Activated naive CD8-positive, alpha-beta T cell treated with anti-CD3 and anti-CD28 coated beads, Interleukin-2, amount 10 ng/mL, durations not matched to agents 7 days and 5 days (primary cell): ENCODE measurements at regions not wholly inside any gene's neighbourhood (a gene's known extent, or its start where the extent isn't known, plus 50 kb on each side); places are given as distances from the start of the nearest gene placed in this dataset.

Experiments used
- ATAC-seq: fragments of 150-1000 bp; cut with Tn5 transposase; one replicate; pipeline ENCODE4 v1.10.0; 2021; ENCODE audit warnings: low read depth, moderate library complexity
- POLR2A ChIA-PET: fragments of 350-600 bp; sonication (Branson Sonifier 250); formaldehyde crosslinking; loops from one replicate; lab custom pipeline; 2021; ENCODE audit warnings: antibody characterized with exemption; lab: Charles Lee
- DNase-seq: peaks from one replicate; pipeline ENCODE4 v3.0.0; 2021
- H3K27ac Mint-ChIP-seq: one replicate; pipeline ENCODE4 v1.8.0; 2022; ENCODE audit warnings: mild to moderate bottlenecking, mixed read lengths
- H3K27me3 Mint-ChIP-seq: one replicate; pipeline ENCODE4 v1.8.0; 2022; ENCODE audit warnings: mild to moderate bottlenecking, moderate library complexity, mixed read lengths
- H3K36me3 Mint-ChIP-seq: one replicate; pipeline ENCODE4 v1.8.0; 2021; ENCODE audit warnings: mild to moderate bottlenecking, mixed read lengths
- H3K4me1 Mint-ChIP-seq: one replicate; pipeline ENCODE4 v1.8.0; 2021; ENCODE audit warnings: mixed read lengths
- H3K4me3 Mint-ChIP-seq: one replicate; pipeline ENCODE4 v1.8.0; 2022; ENCODE audit warnings: mild to moderate bottlenecking, moderate library complexity, mixed read lengths
- H3K9me3 Mint-ChIP-seq: one replicate; pipeline ENCODE4 v1.8.0; 2021; ENCODE audit warnings: mixed read lengths

- H3K27me3 Mint-ChIP-seq: no peaks in the 10 kb centered on the region
- ATAC-seq: no peak
- POLR2A ChIA-PET: no interaction called here
Measured at GRCh38 chr5:18078157-18078556, 443.9 kb downstream of the TAF11L14 start.

GRCh38 chr5:18079831-18080230 lies 445.6 kb downstream of the TAF11L14 start:
- Mint-ChIP-seq H3K4me1 (no peaks in the 10 kb centered on the region), H3K27ac (no peak overlapping the region), H3K9me3 (no peaks in the 10 kb centered on the region), H3K4me3 (no peak overlapping the region), H3K36me3 (no peaks in the 10 kb centered on the region), H3K27me3 (no peaks in the 10 kb centered on the region)
- POLR2A ChIA-PET: no interaction called here
- DNase-seq: no peak
- no peak for ATAC-seq

More at GRCh38 chr5:18078157-18078556, 443.9 kb downstream of the TAF11L14 start:
- Mint-ChIP-seq H3K9me3 (no peaks in the 10 kb centered on the region), H3K4me1 (no peaks in the 10 kb centered on the region), H3K27ac (no peak overlapping the region), H3K36me3 (no peaks in the 10 kb centered on the region), H3K4me3 (no peak overlapping the region)
- DNase-seq: no peak

GRCh38 chr5:18088020-18088579 lies 453.8 kb downstream of the TAF11L14 start:
- DNase-seq: no peak
- H3K4me3 Mint-ChIP-seq: no peak overlapping the region
- H3K27me3 Mint-ChIP-seq: no peaks in the 10 kb centered on the region
- POLR2A ChIA-PET: no interaction called here
- H3K36me3 Mint-ChIP-seq: no peaks in the 10 kb centered on the region
- H3K27ac Mint-ChIP-seq: no peak overlapping the region
- no peaks in the 10 kb centered on the region for H3K4me1 Mint-ChIP-seq
- peaks cover 4% of the 10 kb centered on the region for H3K9me3 Mint-ChIP-seq
- ATAC-seq: no peak

GRCh38 chr5:18090177-18090576 lies 455.9 kb downstream of the TAF11L14 start:
- no peaks in the 10 kb centered on the region for H3K36me3 Mint-ChIP-seq

GRCh38 chr5:18091142-18091541 lies 456.9 kb downstream of the TAF11L14 start:
- ATAC-seq (no peak), DNase-seq (no peak)
- no peak overlapping the region for H3K4me3 Mint-ChIP-seq
- no peaks in the 10 kb centered on the region for H3K27me3 Mint-ChIP-seq
- no peaks in the 10 kb centered on the region for H3K4me1 Mint-ChIP-seq
- H3K36me3 Mint-ChIP-seq: no peaks in the 10 kb centered on the region
- peaks cover 8% of the 10 kb centered on the region for H3K9me3 Mint-ChIP-seq
- no peak overlapping the region for H3K27ac Mint-ChIP-seq
- POLR2A ChIA-PET: no interaction called here

More at GRCh38 chr5:18090177-18090576, 455.9 kb downstream of the TAF11L14 start:
- POLR2A ChIA-PET: no interaction called here
- Mint-ChIP-seq H3K4me3 (no peak overlapping the region), H3K27me3 (no peaks in the 10 kb centered on the region), H3K27ac (no peak overlapping the region), H3K9me3 (peaks cover 8% of the 10 kb centered on the region), H3K4me1 (no peaks in the 10 kb centered on the region)
- ATAC-seq (no peak), DNase-seq (no peak)

- no peak overlapping the region for H3K4me3 Mint-ChIP-seq
- no peaks in the 10 kb centered on the region for H3K36me3 Mint-ChIP-seq
- H3K27me3 Mint-ChIP-seq: no peaks in the 10 kb centered on the region
- POLR2A ChIA-PET: interaction anchor here (0.6 kb wide), 1 partner anchor 613 kb away, joined by 3 read pairs; no protein-coding TSS in a partner anchor
- H3K27ac Mint-ChIP-seq: no peak overlapping the region
- H3K9me3 Mint-ChIP-seq: peaks cover 8% of the 10 kb centered on the region
- DNase-seq: no peak
- no peak for ATAC-seq
- H3K4me1 Mint-ChIP-seq: no peaks in the 10 kb centered on the region
Measured at GRCh38 chr5:18091758-18092157, 457.5 kb downstream of the TAF11L14 start.

- no peaks in the 10 kb centered on the region for H3K4me1 Mint-ChIP-seq
- DNase-seq: no peak
- POLR2A ChIA-PET: no interaction called here
- no peak for ATAC-seq
- peaks cover 5% of the 10 kb centered on the region for H3K9me3 Mint-ChIP-seq
- H3K27me3 Mint-ChIP-seq: no peaks in the 10 kb centered on the region
- H3K36me3 Mint-ChIP-seq: no peaks in the 10 kb centered on the region
- H3K27ac Mint-ChIP-seq: no peak overlapping the region
- H3K4me3 Mint-ChIP-seq: no peak overlapping the region
Measured at GRCh38 chr5:18095061-18095460, 460.8 kb downstream of the TAF11L14 start.

GRCh38 chr5:18097817-18098216 lies 463.6 kb downstream of the TAF11L14 start:
- H3K9me3 Mint-ChIP-seq: peaks cover 5% of the 10 kb centered on the region
- no peak for ATAC-seq
- H3K36me3 Mint-ChIP-seq: no peaks in the 10 kb centered on the region
- no peaks in the 10 kb centered on the region for H3K4me1 Mint-ChIP-seq
- no peak overlapping the region for H3K27ac Mint-ChIP-seq
- H3K27me3 Mint-ChIP-seq: no peaks in the 10 kb centered on the region
- DNase-seq: no peak
- no peak overlapping the region for H3K4me3 Mint-ChIP-seq
- POLR2A ChIA-PET: no interaction called here

- ATAC-seq (no peak), DNase-seq (no peak)
- H3K4me3 Mint-ChIP-seq: no peak overlapping the region
- H3K9me3 Mint-ChIP-seq: peaks cover 2% of the 10 kb centered on the region
- no peaks in the 10 kb centered on the region for H3K36me3 Mint-ChIP-seq
- no peaks in the 10 kb centered on the region for H3K4me1 Mint-ChIP-seq
- no peak overlapping the region for H3K27ac Mint-ChIP-seq
- H3K27me3 Mint-ChIP-seq: no peaks in the 10 kb centered on the region
- POLR2A ChIA-PET: no interaction called here
Measured at GRCh38 chr5:18098691-18099090, 464.4 kb downstream of the TAF11L14 start.

GRCh38 chr5:18099261-18099660 lies 465.0 kb downstream of the TAF11L14 start:
- DNase-seq (no peak), ATAC-seq (no peak)
- peaks cover 2% of the 10 kb centered on the region for H3K9me3 Mint-ChIP-seq
- no peaks in the 10 kb centered on the region for H3K4me1 Mint-ChIP-seq
- POLR2A ChIA-PET: no interaction called here
- no peaks in the 10 kb centered on the region for H3K36me3 Mint-ChIP-seq
- H3K27ac Mint-ChIP-seq: no peak overlapping the region
- no peak overlapping the region for H3K4me3 Mint-ChIP-seq
- H3K27me3 Mint-ChIP-seq: no peaks in the 10 kb centered on the region

GRCh38 chr5:18101532-18101931 lies 467.3 kb downstream of the TAF11L14 start:
- Mint-ChIP-seq H3K27ac (no peak overlapping the region), H3K4me3 (no peak overlapping the region), H3K36me3 (no peaks in the 10 kb centered on the region), H3K9me3 (peaks cover 2% of the 10 kb centered on the region), H3K4me1 (no peaks in the 10 kb centered on the region), H3K27me3 (no peaks in the 10 kb centered on the region)
- DNase-seq (no peak), ATAC-seq (no peak)
- POLR2A ChIA-PET: no interaction called here

- Mint-ChIP-seq H3K27ac (no peak overlapping the region), H3K4me1 (no peaks in the 10 kb centered on the region), H3K27me3 (no peaks in the 10 kb centered on the region), H3K9me3 (peaks cover 2% of the 10 kb centered on the region), H3K36me3 (no peaks in the 10 kb centered on the region), H3K4me3 (no peak overlapping the region)
- ATAC-seq (no peak), DNase-seq (no peak)
- POLR2A ChIA-PET: no interaction called here
Measured at GRCh38 chr5:18102733-18103132, 468.5 kb downstream of the TAF11L14 start.

GRCh38 chr5:18105449-18105848 lies 471.2 kb downstream of the TAF11L14 start:
- DNase-seq: no peak
- no peaks in the 10 kb centered on the region for H3K27me3 Mint-ChIP-seq
- H3K4me3 Mint-ChIP-seq: no peak overlapping the region
- H3K36me3 Mint-ChIP-seq: no peaks in the 10 kb centered on the region
- H3K27ac Mint-ChIP-seq: no peak overlapping the region
- no peaks in the 10 kb centered on the region for H3K4me1 Mint-ChIP-seq
- H3K9me3 Mint-ChIP-seq: no peaks in the 10 kb centered on the region
- POLR2A ChIA-PET: no interaction called here
- ATAC-seq: no peak

GRCh38 chr5:18111906-18112465 lies 477.7 kb downstream of the TAF11L14 start:
- no peak for ATAC-seq
- H3K4me1 Mint-ChIP-seq: no peaks in the 10 kb centered on the region
- POLR2A ChIA-PET: no interaction called here

More at GRCh38 chr5:18111906-18112465, 477.7 kb downstream of the TAF11L14 start:
- no peak for DNase-seq
- Mint-ChIP-seq H3K27me3 (no peaks in the 10 kb centered on the region), H3K27ac (no peak overlapping the region), H3K9me3 (peaks cover 1% of the 10 kb centered on the region), H3K4me3 (no peak overlapping the region), H3K36me3 (no peaks in the 10 kb centered on the region)
